Uterus (tissue), 3 donors: ENCODE measurements at regions not wholly inside any gene's neighbourhood (a gene's known extent, or its start where the extent isn't known, plus 50 kb on each side); places are given as distances from the start of the nearest gene placed in this dataset.

ENCODE experiments used
- DNase-seq, 2 donors: peaks; one replicate each; pipeline ENCODE4 v3.0.0-alpha.2; 2019 to 2020
- H3K27ac ChIP-seq, 2 donors: fragments of 200-600 bp; sonication (generic); 1 replicate in 1 of 2; 2 replicates in 1 of 2; pipeline ENCODE4 v1.5.1; 2016 to 2018
- H3K27me3 ChIP-seq, 2 donors: fragments of 200-600 bp; sonication (generic); one replicate each; pipeline ENCODE4 v1.5.1; 2018 to 2019; ENCODE audit warnings: control low read depth in 1 of 2
- H3K36me3 ChIP-seq, 2 donors: fragments of 200-600 bp; sonication (generic); one replicate each; pipeline ENCODE4 v1.5.1; 2019; ENCODE audit warnings: control low read depth in 1 of 2
- H3K4me1 ChIP-seq, 2 donors: fragments of 200-600 bp; sonication (generic); one replicate each; pipeline ENCODE4 v1.5.1; 2018 to 2019; ENCODE audit warnings: control low read depth in 1 of 2
- H3K4me3 ChIP-seq, 2 donors: fragments of 200-600 bp; sonication (generic); 1 replicate in 1 of 2; 2 replicates in 1 of 2; pipeline ENCODE4 v1.5.1; 2018 to 2019; ENCODE audit warnings: mild to moderate bottlenecking in 1 of 2
- H3K9me3 ChIP-seq, 2 donors: fragments of 200-600 bp; sonication (generic); one replicate each; pipeline ENCODE4 v1.5.1; 2019; ENCODE audit warnings: control low read depth in 1 of 2
- POLR2A ChIP-seq, 2 donors: fragments of 450-650 bp; IDR thresholded peaks; one replicate each; pipeline ENCODE4 v1.6.1; 2016; ENCODE audit warnings: antibody characterized with exemption in 2 of 2, mild to moderate bottlenecking in 1 of 2, moderate library complexity in 1 of 2
- intact Hi-C: fragments of 100-400 bp; cut with DNase I; formaldehyde crosslinking; loops from one replicate; pipeline ENCODE4 v1.15.1; 2023; ENCODE audit warnings: low total_unique reads
- TF ChIP-seq, protein P1 (sequence below), 4 experiments: fragments of 200-600 bp in 2 of 4; fragments of 450-650 bp in 2 of 4; sonication (generic) in 2 of 4; IDR thresholded peaks; one replicate each; pipeline ENCODE4 v1.5.1; 2016 to 2019; ENCODE audit warnings: antibody characterized with exemption in 4 of 4, mild to moderate bottlenecking in 2 of 4, moderate library complexity in 1 of 4
- donor health status: DM: yes; HTN: yes; CAD: no.

DNA sequence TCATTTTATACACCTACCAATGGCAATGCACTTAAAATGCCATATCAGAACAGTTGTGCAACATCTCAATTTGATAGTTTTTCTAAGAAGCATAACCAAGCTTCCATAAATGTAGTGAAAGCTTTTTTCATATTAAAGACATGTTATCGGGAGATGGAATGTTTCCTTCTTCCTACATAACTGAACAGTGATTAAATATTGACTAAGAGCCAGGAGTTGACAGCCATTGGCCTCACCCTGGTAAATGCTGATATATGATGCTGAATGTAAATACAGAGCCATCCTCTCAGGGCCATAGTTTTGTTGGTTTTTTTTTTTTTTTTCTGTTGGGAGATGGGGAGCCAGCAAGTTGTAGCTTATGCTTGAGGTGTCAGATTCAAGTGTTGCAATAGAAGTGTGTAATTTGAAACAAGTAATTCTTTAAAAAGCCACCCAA, 203.3 kb upstream of the IL12A start:
- Histone ChIP-seq H3K36me3 (no peaks in the 10 kb centered on the region), H3K9me3 (no peaks in the 10 kb centered on the region), H3K4me1 (peaks cover 0 to 8% of the 10 kb centered on the region in 2 donors), H3K27me3 (no peaks in the 10 kb centered on the region), H3K4me3 (no peak overlapping the region), H3K27ac (no peak overlapping the region)
- DNase-seq: no peak
- intact Hi-C loops: no loop called here
- TF ChIP-seq, protein P1, sequence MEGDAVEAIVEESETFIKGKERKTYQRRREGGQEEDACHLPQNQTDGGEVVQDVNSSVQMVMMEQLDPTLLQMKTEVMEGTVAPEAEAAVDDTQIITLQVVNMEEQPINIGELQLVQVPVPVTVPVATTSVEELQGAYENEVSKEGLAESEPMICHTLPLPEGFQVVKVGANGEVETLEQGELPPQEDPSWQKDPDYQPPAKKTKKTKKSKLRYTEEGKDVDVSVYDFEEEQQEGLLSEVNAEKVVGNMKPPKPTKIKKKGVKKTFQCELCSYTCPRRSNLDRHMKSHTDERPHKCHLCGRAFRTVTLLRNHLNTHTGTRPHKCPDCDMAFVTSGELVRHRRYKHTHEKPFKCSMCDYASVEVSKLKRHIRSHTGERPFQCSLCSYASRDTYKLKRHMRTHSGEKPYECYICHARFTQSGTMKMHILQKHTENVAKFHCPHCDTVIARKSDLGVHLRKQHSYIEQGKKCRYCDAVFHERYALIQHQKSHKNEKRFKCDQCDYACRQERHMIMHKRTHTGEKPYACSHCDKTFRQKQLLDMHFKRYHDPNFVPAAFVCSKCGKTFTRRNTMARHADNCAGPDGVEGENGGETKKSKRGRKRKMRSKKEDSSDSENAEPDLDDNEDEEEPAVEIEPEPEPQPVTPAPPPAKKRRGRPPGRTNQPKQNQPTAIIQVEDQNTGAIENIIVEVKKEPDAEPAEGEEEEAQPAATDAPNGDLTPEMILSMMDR (IDR thresholded peaks at IDR 0.05): no peak
- TF ChIP-seq POLR2A (IDR thresholded peaks at IDR 0.05): no peak

DNA sequence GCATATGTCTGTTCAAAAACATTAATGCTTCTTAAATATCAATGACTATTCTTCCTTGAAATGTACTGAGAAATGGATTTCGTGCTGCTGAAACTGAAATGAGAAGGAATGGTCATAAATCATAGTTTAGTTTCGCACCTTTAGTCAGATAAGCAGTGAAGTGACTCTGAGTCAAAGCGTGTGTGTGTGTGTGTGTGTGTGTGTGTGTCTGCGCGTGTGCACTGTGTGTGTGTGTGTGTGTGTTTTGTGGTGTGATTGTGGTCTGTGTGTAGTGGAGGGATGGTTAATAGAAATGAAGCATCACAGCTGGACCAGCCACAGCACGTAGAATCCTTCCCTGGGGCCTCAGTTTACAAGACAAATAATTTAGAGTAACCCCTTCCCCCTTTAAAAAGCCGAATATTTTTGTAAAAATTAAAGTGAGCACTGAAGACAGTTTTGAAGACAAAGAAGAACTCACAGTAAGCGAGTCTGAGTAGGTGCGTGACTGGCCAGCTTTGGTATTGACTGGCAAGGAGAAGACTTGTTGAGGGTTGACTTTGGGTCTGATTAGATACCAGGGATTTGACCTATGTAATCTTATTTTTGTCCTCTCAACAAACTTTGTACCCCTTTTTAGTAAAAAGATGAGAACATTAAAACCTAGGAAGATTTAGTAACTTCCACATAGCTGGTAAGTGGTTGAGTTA, 202.0 kb upstream of the IL12A start:
- intact Hi-C loops: no loop called here
- Histone ChIP-seq H3K36me3 (no peaks in the 10 kb centered on the region), H3K4me3 (no peak overlapping the region), H3K27me3 (no peaks in the 10 kb centered on the region), H3K4me1 (peaks cover 0 to 8% of the 10 kb centered on the region in 2 donors), H3K9me3 (no peaks in the 10 kb centered on the region), H3K27ac (no peak overlapping the region)
- TF ChIP-seq, protein P1 (IDR thresholded peaks at IDR 0.05): no peak
- no peak for TF ChIP-seq POLR2A (IDR thresholded peaks at IDR 0.05)
- no peak for DNase-seq

DNA sequence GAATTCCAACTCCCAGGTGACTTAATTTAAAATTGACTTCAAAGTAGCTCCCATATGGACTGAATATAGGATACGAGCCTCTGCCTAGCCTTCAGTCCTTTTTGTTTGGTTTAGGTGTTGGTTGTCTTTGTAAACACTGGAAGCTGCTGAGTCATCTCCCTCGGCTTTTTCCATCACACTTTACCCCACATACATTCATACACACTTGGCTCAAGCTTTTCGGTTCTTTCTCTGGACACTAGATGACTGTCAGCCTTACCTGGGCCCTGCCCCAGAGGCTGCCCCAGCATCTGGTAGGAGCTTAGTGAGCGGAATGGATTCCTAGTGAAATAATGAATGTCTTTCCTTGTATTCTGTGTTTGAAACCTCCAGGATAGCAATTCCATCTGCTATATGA, 201.5 kb upstream of the IL12A start:
- H3K27ac ChIP-seq: peak overlapping the region in 1 of 2 donors; percentile 59
- peaks cover 0 to 8% of the 10 kb centered on the region in 2 donors for H3K4me1 ChIP-seq
- no peaks in the 10 kb centered on the region for H3K27me3 ChIP-seq
- DNase-seq: no peak
- TF ChIP-seq, protein P1 (IDR thresholded peaks at IDR 0.05): no peak
- TF ChIP-seq POLR2A (IDR thresholded peaks at IDR 0.05): no peak
- no peaks in the 10 kb centered on the region for H3K36me3 ChIP-seq
- no peaks in the 10 kb centered on the region for H3K9me3 ChIP-seq
- intact Hi-C loops: no loop called here
- no peak overlapping the region for H3K4me3 ChIP-seq

DNA sequence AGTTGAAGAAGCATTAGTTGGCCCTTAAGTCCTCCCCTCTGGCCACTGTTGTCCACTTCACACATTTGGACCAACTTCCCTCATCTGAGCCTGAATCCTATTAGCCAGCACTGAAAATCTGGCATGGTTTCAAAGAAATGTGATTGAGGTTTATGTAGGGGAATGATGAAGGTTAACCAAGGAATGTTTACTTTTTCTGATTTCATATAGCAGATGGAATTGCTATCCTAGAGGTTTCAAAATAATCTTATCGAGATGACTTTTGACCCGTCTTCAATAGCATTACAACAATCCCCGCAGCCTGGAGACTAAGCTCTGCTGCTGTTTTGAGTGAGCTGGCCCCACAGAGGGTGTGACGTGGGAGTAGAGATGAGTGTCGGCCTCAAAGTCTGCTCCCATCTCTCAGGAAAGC, 200.8 kb upstream of the IL12A start:
- TF ChIP-seq, protein P1 (IDR thresholded peaks at IDR 0.05): no peak
- intact Hi-C loops: no loop called here
- Histone ChIP-seq H3K4me1 (peaks cover 0 to 8% of the 10 kb centered on the region in 2 donors), H3K4me3 (no peak overlapping the region), H3K9me3 (no peaks in the 10 kb centered on the region), H3K27ac (peak overlapping the region in 1 of 2 donors; percentile 59), H3K27me3 (no peaks in the 10 kb centered on the region), H3K36me3 (no peaks in the 10 kb centered on the region)
- no peak for DNase-seq

DNA sequence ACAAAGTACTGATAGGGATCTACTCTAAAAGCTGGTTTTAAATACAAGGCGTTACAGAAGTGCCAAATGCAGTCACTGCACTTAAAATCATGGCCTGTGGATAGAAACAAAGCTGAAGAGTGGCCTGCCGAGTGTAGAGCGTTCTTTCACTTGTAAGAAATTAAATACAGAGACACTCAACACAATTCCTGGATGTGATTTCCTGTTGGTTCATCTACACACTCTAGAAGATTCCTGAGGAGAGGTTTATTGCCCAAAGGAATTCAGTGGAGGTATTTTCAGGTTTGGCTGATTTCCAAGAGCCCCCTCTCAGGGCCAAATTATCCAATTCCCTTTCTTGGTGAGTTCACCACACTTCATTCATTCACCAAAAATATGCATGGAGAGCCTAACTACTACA, 200.3 kb upstream of the IL12A start:
- H3K4me1 ChIP-seq: peaks cover 0 to 8% of the 10 kb centered on the region in 2 donors
- H3K27me3 ChIP-seq: no peaks in the 10 kb centered on the region
- H3K4me3 ChIP-seq: no peak overlapping the region
- H3K36me3 ChIP-seq: no peaks in the 10 kb centered on the region
- H3K27ac ChIP-seq: peak overlapping the region in 1 of 2 donors; percentile 59
- TF ChIP-seq, protein P1 (IDR thresholded peaks at IDR 0.05): no peak
- TF ChIP-seq POLR2A (IDR thresholded peaks at IDR 0.05): no peak
- intact Hi-C loops: no loop called here
- no peak for DNase-seq
- H3K9me3 ChIP-seq: no peaks in the 10 kb centered on the region
